Loucy (cell line): ENCODE measurements at regions not wholly inside any gene's neighbourhood (a gene's known extent, or its start where the extent isn't known, plus 50 kb on each side); places are given as distances from the start of the nearest gene placed in this dataset.

Experiments
- H2AFZ ChIP-seq: fragments of 200-600 bp; sonication (generic); 2 replicates; pipeline ENCODE4 v1.6.0; 2016; ENCODE audit warnings: antibody characterized with exemption, mild to moderate bottlenecking, low read length, moderate library complexity
- H3F3A ChIP-seq: fragments of 200-600 bp; 2 replicates; pipeline ENCODE4 v1.6.0; 2016; ENCODE audit warnings: antibody characterized with exemption, low read depth, mild to moderate bottlenecking
- H3K27me3 ChIP-seq: fragments of 200-600 bp; sonication (generic); 2 replicates; pipeline ENCODE4 v1.6.1; 2014; ENCODE audit warnings: low read length, mild to moderate bottlenecking; ENCODE audit not compliant: insufficient read depth, poor library complexity, severe bottlenecking
- H3K36me3 ChIP-seq: fragments of 200-600 bp; sonication (generic); 2 replicates; pipeline ENCODE4 v1.6.1; 2016; ENCODE audit warnings: low read length; ENCODE audit not compliant: insufficient read depth
- H3K4me1 ChIP-seq: fragments of 200-600 bp; sonication (generic); 2 replicates; pipeline ENCODE4 v1.5.1; 2014; ENCODE audit warnings: low read length, mild to moderate bottlenecking; ENCODE audit not compliant: insufficient read depth, poor library complexity, severe bottlenecking
- H3K4me2 ChIP-seq: fragments of 200-600 bp; sonication (generic); 2 replicates; pipeline ENCODE4 v1.6.0; 2014; ENCODE audit warnings: antibody characterized with exemption, low read length, low read depth, mild to moderate bottlenecking; ENCODE audit not compliant: poor library complexity, severe bottlenecking
- H3K4me3 ChIP-seq: fragments of 200-600 bp; sonication (generic); 2 replicates; pipeline ENCODE4 v1.5.1; 2014; ENCODE audit warnings: low read length, mild to moderate bottlenecking, mixed read lengths; ENCODE audit not compliant: poor library complexity, severe bottlenecking
- H3K79me2 ChIP-seq: fragments of 200-600 bp; sonication (generic); 2 replicates; pipeline ENCODE4 v1.6.1; 2014; ENCODE audit warnings: low read length; ENCODE audit not compliant: insufficient read depth
- H3K9ac ChIP-seq: fragments of 200-600 bp; sonication (generic); 2 replicates; pipeline ENCODE4 v1.6.0; 2014; ENCODE audit warnings: mild to moderate bottlenecking, low read depth, low read length, moderate library complexity; ENCODE audit not compliant: poor library complexity, severe bottlenecking
- H3K9me2 ChIP-seq: fragments of 200-600 bp; sonication (generic); replicated peaks from 2 replicates; pipeline ENCODE4 v1.6.1; 2016; ENCODE audit warnings: low read depth, low read length, mixed read lengths
- H3K9me3 ChIP-seq: fragments of 200-600 bp; sonication (generic); 2 replicates; pipeline ENCODE4 v1.6.1; 2014; ENCODE audit warnings: mild to moderate bottlenecking, antibody characterized with exemption, low read length, low read depth; ENCODE audit not compliant: insufficient read depth
- H4K20me1 ChIP-seq: fragments of 200-600 bp; sonication (generic); 2 replicates; pipeline ENCODE4 v1.6.0; 2014; ENCODE audit warnings: antibody characterized with exemption, low read length, mild to moderate bottlenecking; ENCODE audit not compliant: insufficient read depth, poor library complexity, severe bottlenecking
- EZH2phosphoT487 ChIP-seq: fragments of 200-600 bp; IDR thresholded peaks from 2 replicates; pipeline ENCODE4 v1.6.1; 2018; ENCODE audit warnings: antibody characterized with exemption, mild to moderate bottlenecking, moderate library complexity, borderline replicate concordance
- TF ChIP-seq, protein P1 (sequence below): fragments of 200-600 bp; sonication (generic); conservative IDR thresholded peaks from 2 replicates; pipeline ENCODE4 v1.5.1; 2014; ENCODE audit warnings: mild to moderate bottlenecking, antibody characterized with exemption, low read length

- Histone ChIP-seq H3K4me3 (no peak overlapping the region), H3F3A (no peaks in the 10 kb centered on the region), H3K4me2 (no peak overlapping the region), H3K9me3 (no peaks in the 10 kb centered on the region), H2AFZ (no peak overlapping the region), H3K4me1 (no peaks in the 10 kb centered on the region), H3K9ac (no peak overlapping the region), H3K27me3 (no peaks in the 10 kb centered on the region), H3K9me2 (no peaks in the 10 kb centered on the region), H3K79me2 (no peaks in the 10 kb centered on the region), H3K36me3 (no peaks in the 10 kb centered on the region), H4K20me1 (no peaks in the 10 kb centered on the region)
- TF ChIP-seq EZH2phosphoT487, result no peak
- TF ChIP-seq, protein P1, sequence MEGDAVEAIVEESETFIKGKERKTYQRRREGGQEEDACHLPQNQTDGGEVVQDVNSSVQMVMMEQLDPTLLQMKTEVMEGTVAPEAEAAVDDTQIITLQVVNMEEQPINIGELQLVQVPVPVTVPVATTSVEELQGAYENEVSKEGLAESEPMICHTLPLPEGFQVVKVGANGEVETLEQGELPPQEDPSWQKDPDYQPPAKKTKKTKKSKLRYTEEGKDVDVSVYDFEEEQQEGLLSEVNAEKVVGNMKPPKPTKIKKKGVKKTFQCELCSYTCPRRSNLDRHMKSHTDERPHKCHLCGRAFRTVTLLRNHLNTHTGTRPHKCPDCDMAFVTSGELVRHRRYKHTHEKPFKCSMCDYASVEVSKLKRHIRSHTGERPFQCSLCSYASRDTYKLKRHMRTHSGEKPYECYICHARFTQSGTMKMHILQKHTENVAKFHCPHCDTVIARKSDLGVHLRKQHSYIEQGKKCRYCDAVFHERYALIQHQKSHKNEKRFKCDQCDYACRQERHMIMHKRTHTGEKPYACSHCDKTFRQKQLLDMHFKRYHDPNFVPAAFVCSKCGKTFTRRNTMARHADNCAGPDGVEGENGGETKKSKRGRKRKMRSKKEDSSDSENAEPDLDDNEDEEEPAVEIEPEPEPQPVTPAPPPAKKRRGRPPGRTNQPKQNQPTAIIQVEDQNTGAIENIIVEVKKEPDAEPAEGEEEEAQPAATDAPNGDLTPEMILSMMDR, result no peak
Measured at GRCh38 chr16:64138006-64138405, 983.9 kb downstream of the CDH11 start.

DNA sequence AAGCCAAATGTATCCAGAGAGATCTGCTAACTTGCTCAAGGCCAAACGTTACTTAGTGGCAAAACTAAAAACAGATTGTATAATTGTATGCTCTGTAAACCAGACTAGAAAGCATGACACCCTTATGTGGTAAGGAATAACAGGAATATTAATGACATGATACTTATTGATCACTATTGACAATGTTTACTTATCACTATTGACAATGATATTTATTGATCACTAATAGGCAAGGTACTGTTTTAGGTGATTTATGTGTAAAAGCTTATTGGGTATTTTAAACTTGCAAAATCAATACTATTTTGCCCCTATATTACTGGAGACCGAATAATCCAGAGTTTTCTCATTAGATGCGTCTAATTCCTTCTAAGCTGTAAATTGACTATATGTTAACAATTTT, 985.1 kb downstream of the CDH11 start:
- Histone ChIP-seq H4K20me1 (no peaks in the 10 kb centered on the region), H2AFZ (no peak overlapping the region), H3K4me2 (no peak overlapping the region), H3K9me3 (no peaks in the 10 kb centered on the region), H3K9ac (no peak overlapping the region), H3K36me3 (no peaks in the 10 kb centered on the region), H3K27me3 (no peaks in the 10 kb centered on the region), H3K79me2 (no peaks in the 10 kb centered on the region), H3K9me2 (no peaks in the 10 kb centered on the region), H3F3A (no peaks in the 10 kb centered on the region), H3K4me3 (no peak overlapping the region), H3K4me1 (no peaks in the 10 kb centered on the region)
- TF ChIP-seq, protein P1, result no peak
- TF ChIP-seq EZH2phosphoT487, result no peak

DNA sequence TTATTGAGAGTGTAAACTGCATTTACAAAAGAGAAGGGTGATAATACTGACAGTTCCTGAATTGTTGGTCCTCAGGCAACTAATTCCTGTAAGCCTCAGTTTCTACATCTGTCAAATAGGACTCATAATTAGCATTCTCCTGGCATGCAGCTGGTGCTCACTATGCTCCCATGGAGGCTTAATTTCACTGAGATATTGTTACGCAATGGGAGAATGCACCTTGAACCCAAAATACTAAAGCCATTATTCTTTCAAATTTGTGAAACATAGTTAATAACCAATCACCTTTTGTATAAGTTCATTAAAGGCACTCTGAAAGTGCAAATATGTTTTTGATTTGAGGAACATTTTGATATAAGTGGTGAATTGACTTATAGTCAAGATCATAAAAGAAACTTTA, 985.5 kb downstream of the CDH11 start:
- Histone ChIP-seq H3K9me2 (no peaks in the 10 kb centered on the region), H3K9me3 (no peaks in the 10 kb centered on the region), H4K20me1 (no peaks in the 10 kb centered on the region), H3K4me2 (no peak overlapping the region), H3K9ac (no peak overlapping the region), H3K27me3 (no peaks in the 10 kb centered on the region), H2AFZ (no peak overlapping the region), H3K4me1 (no peaks in the 10 kb centered on the region), H3F3A (no peaks in the 10 kb centered on the region), H3K36me3 (no peaks in the 10 kb centered on the region), H3K4me3 (no peak overlapping the region), H3K79me2 (no peaks in the 10 kb centered on the region)
- TF ChIP-seq EZH2phosphoT487, result no peak
- TF ChIP-seq, protein P1, result no peak
